ENCODE measurements at regions not wholly inside any gene's neighbourhood (a gene's known extent, or its start where the extent isn't known, plus 50 kb on each side); places are given as distances from the start of the nearest gene placed in this dataset.

- no peaks in the 10 kb centered on the region for H3K9me3 ChIP-seq
- no peaks in the 10 kb centered on the region for H3K36me3 ChIP-seq (ENCODE audit: insufficient read depth in 1 of 2, low read depth in 1 of 2)
- ATAC-seq (no peak), DNase-seq (no peak)
- no peak overlapping the region for H3K27ac ChIP-seq
- H3K27me3 ChIP-seq (ENCODE audit: insufficient read depth in 3 of 3, low read length in 2 of 3), result no peaks in the 10 kb centered on the region
- intact Hi-C loops (cut with DNase I), result no loop called here
- no peak overlapping the region for H3K4me3 ChIP-seq
- no peaks in the 10 kb centered on the region for H3K4me1 ChIP-seq
- TF ChIP-seq CTCF (IDR thresholded peaks at IDR 0.05), result no peak
- WGBS, 3 donors, result 86 to 88% (median 87%) methylated on average over 4 of the region's 4 CpGs
Measured at GRCh38 chr18:42245137-42245536, 290.1 kb downstream of the PIK3C3 start.

DNA sequence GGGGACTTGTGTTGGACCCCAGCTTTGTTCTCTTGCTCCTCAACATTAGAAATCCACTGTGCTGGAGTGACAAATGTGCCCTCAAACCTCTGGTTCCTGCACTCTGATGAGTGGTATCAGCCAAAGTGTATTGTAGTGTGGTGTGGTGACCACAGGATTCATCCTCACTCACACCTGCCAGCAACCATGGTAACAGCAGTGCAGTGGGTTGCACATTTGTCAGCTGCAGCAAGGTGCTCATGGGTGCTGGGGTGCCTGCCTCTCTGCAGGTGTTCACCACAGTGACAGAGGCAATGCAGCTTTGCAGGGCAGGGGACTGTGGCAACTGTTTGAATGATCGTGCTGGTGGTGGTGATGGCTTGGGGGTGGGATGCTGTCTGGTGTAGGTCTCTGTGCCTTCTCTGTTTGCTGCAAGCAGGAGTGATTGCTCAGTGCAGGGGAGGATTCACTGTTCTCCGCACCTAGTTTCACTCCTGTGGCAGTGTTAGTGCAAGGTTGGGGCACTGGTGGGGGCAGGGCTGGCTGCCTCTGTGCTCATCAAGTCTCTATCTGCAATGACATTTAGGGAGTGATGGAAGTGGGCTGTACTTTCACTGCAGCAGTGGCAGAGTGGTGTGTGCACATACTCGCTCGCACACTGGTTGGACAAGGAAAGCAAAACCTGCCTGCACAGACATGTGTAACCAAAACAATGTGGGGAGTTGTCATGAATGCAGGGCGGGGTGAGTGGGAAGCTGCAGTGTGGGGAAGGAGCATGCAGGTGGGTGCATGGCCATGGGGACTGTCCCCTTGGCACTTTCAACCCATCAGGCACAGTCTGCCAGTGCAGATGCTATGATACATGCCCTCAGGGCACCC, 301.1 kb downstream of the PIK3C3 start:
- no peak for ATAC-seq
- H3K36me3 ChIP-seq (ENCODE audit: insufficient read depth in 1 of 2, low read depth in 1 of 2), result no peaks in the 10 kb centered on the region
- WGBS, 3 donors, result 80 to 86% (median 83%) methylated on average over 5 of the region's 5 CpGs
- H3K27me3 ChIP-seq (ENCODE audit: insufficient read depth in 3 of 3, low read length in 2 of 3), result no peaks in the 10 kb centered on the region
- no peak overlapping the region for H3K4me3 ChIP-seq
- no peaks in the 10 kb centered on the region for H3K9me3 ChIP-seq
- intact Hi-C loops (cut with DNase I), result no loop called here
- TF ChIP-seq CTCF (IDR thresholded peaks at IDR 0.05), result no peak
- H3K4me1 ChIP-seq, result no peaks in the 10 kb centered on the region
- DNase-seq, result no peak
- H3K27ac ChIP-seq, result no peak overlapping the region

- no peaks in the 10 kb centered on the region for H3K4me1 ChIP-seq
- DNase-seq (no peak), ATAC-seq (no peak)
- no peak overlapping the region for H3K4me3 ChIP-seq
- intact Hi-C loops (cut with DNase I), result no loop called here
- no peaks in the 10 kb centered on the region for H3K36me3 ChIP-seq (ENCODE audit: insufficient read depth in 1 of 2, low read depth in 1 of 2)
- H3K27me3 ChIP-seq (ENCODE audit: insufficient read depth in 3 of 3, low read length in 2 of 3), result no peaks in the 10 kb centered on the region
- 69 to 80% (median 76%) methylated on average over 2 of the region's 2 CpGs for WGBS, 3 donors
- H3K27ac ChIP-seq, result no peak overlapping the region
- no peaks in the 10 kb centered on the region for H3K9me3 ChIP-seq
- no peak for TF ChIP-seq CTCF (IDR thresholded peaks at IDR 0.05)
Measured at GRCh38 chr18:42258301-42258965, 303.4 kb downstream of the PIK3C3 start.

DNA sequence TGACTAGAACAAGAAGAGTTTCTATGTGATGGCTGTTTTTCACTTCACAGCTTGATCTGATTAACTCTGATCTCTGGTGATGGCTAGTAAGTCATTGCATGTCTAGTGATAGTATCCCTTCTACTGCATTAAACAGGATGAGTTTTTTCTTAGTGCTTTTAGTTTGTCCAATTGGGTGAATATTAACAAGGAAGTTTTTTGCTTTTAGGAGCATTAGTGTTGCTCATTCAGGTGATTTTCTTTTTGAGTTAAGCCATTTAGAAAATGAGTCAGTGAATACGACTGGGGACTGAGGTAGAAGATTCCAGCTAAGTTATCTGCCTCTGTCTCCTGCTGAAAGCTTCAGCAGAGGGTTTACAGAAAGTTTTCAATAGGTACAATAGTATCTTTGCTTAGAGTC, 306.7 kb downstream of the PIK3C3 start:
- no peaks in the 10 kb centered on the region for H3K4me1 ChIP-seq
- no peak for TF ChIP-seq CTCF (IDR thresholded peaks at IDR 0.05)
- no peak overlapping the region for H3K27ac ChIP-seq
- no peaks in the 10 kb centered on the region for H3K9me3 ChIP-seq
- 71 to 88% (median 78%) methylated on average over 1 of the region's 1 CpG for WGBS, 3 donors
- ATAC-seq (no peak), DNase-seq (no peak)
- no peak overlapping the region for H3K4me3 ChIP-seq
- no peaks in the 10 kb centered on the region for H3K27me3 ChIP-seq (ENCODE audit: insufficient read depth in 3 of 3, low read length in 2 of 3)
- no peaks in the 10 kb centered on the region for H3K36me3 ChIP-seq (ENCODE audit: insufficient read depth in 1 of 2, low read depth in 1 of 2)
- intact Hi-C loops (cut with DNase I), result no loop called here

All from psoas muscle (tissue), 7 donors.